K562 (cell line): ENCODE measurements at regions not wholly inside any gene's neighbourhood (a gene's known extent, or its start where the extent isn't known, plus 50 kb on each side); places are given as distances from the start of the nearest gene placed in this dataset.

Experiments used
- BACH1 ChIP-seq: fragments of 200-800 bp; sonication (Bioruptor generic); IDR thresholded peaks from 2 replicates; pipeline ENCODE4 v1.6.1; 2016; ENCODE audit warnings: missing genetic modification characterization, missing compliant biosample characterization
- BRF1 ChIP-seq: IDR thresholded peaks from 3 replicates; pipeline ENCODE4 v1.6.1; 2011; ENCODE audit warnings: borderline replicate concordance, mild to moderate bottlenecking; ENCODE audit not compliant: insufficient read length; ENCODE audit errors: extremely low read depth
- CCNT2 ChIP-seq: IDR thresholded peaks from 2 replicates; pipeline ENCODE4 v1.6.1; 2011; ENCODE audit warnings: borderline replicate concordance, low read depth, mild to moderate bottlenecking, moderate library complexity, mixed read lengths, low read length; ENCODE audit not compliant: insufficient read length; ENCODE audit errors: extremely low read depth
- ETS2 ChIP-seq: IDR thresholded peaks from 2 replicates; pipeline ENCODE4 v1.6.1; 2016; ENCODE audit warnings: borderline replicate concordance, missing genetic modification characterization, mild to moderate bottlenecking, moderate library complexity, missing compliant biosample characterization; ENCODE audit not compliant: poor library complexity, severe bottlenecking
- FOXK1 ChIP-seq: sonication (generic); formaldehyde crosslinking; IDR thresholded peaks from 2 replicates; pipeline ENCODE4 v1.8.0; 2022; ENCODE audit warnings: missing genetic modification reagents, mild to moderate bottlenecking, borderline replicate concordance
- JUN ChIP-seq, 2 experiments: sonication (generic) in 1 of 2; formaldehyde crosslinking in 1 of 2; IDR thresholded peaks; 2 replicates each; pipeline versions ENCODE4 v1.6.1 to v1.8.0; 2012 to 2022; ENCODE audit warnings: borderline replicate concordance in 2 of 2, mild to moderate bottlenecking in 2 of 2, improper control_type of control experiment in 1 of 2, low read depth in 1 of 2, low read length in 1 of 2, missing genetic modification reagents in 1 of 2
- KDM1A ChIP-seq, 2 experiments: fragments of 450-650 bp; IDR thresholded peaks; 2 replicates each; pipeline ENCODE4 v1.6.1; 2016; ENCODE audit warnings: mild to moderate bottlenecking in 2 of 2
- KLF13 ChIP-seq: fragments of 450-650 bp; IDR thresholded peaks from 2 replicates; pipeline ENCODE4 v1.6.1; 2016; ENCODE audit warnings: missing genetic modification characterization, low read depth, mild to moderate bottlenecking, missing compliant biosample characterization, moderate library complexity, borderline replicate concordance
- LCOR ChIP-seq: sonication (generic); formaldehyde crosslinking; IDR thresholded peaks from 2 replicates; pipeline ENCODE4 v1.8.0; 2022; ENCODE audit warnings: mild to moderate bottlenecking, missing genetic modification reagents
- MYNN ChIP-seq, 2 experiments: sonication (generic); formaldehyde crosslinking in 1 of 2; IDR thresholded peaks; 2 replicates each; pipeline versions ENCODE4 v1.5.0 to v1.6.1; 2016 to 2020; ENCODE audit warnings: antibody characterized with exemption in 1 of 2, missing genetic modification reagents in 1 of 2
- RBM25 ChIP-seq: fragments of 200-400 bp; formaldehyde crosslinking; IDR thresholded peaks from 2 replicates; pipeline ENCODE4 v1.6.1; 2018; ENCODE audit warnings: low read length, low read depth, moderate library complexity; ENCODE audit not compliant: severe bottlenecking
- RFX7 ChIP-seq: fragments of 250-450 bp; sonication (Bioruptor Pico); IDR thresholded peaks from 2 replicates; pipeline ENCODE4 v1.5.1; 2021; ENCODE audit warnings: mild to moderate bottlenecking
- SMARCA5 ChIP-seq: fragments of 450-650 bp; IDR thresholded peaks from 2 replicates; pipeline ENCODE4 v1.6.1; 2016
- SMARCB1 ChIP-seq: IDR thresholded peaks from 2 replicates; pipeline ENCODE4 v1.6.1; 2011; ENCODE audit warnings: improper control_type of control experiment, low read depth; ENCODE audit not compliant: insufficient read length
- WHSC1 ChIP-seq: IDR thresholded peaks from one replicate; pipeline ENCODE4 v1.6.1; 2012; ENCODE audit warnings: low read length, control low read depth, inconsistent platforms
- ZBTB7A ChIP-seq: IDR thresholded peaks from 2 replicates; pipeline ENCODE4 v1.6.1; 2011; ENCODE audit warnings: low read depth, mild to moderate bottlenecking, low read length, moderate library complexity, borderline replicate concordance; ENCODE audit not compliant: control insufficient read depth
- ZFP36 ChIP-seq: fragments of 150-350 bp; IDR thresholded peaks from 2 replicates; pipeline ENCODE4 v1.6.1; 2018; ENCODE audit warnings: low read length, low read depth; ENCODE audit not compliant: partially characterized antibody
- ZNF408 ChIP-seq: fragments of 250-450 bp; sonication (Bioruptor Pico); IDR thresholded peaks from 2 replicates; pipeline ENCODE4 v1.4.0; 2020; ENCODE audit warnings: low read depth, mild to moderate bottlenecking, moderate library complexity
- TF ChIP-seq, protein P1 (sequence below): fragments of 250-450 bp; sonication (Bioruptor Pico); IDR thresholded peaks from 2 replicates; pipeline ENCODE4 v1.5.1; 2021; ENCODE audit warnings: mild to moderate bottlenecking
- TF ChIP-seq, protein P2 (sequence below): conservative IDR thresholded peaks from 2 replicates; pipeline ENCODE4 v1.6.1; 2011; ENCODE audit warnings: low read depth, mild to moderate bottlenecking, low read length; ENCODE audit not compliant: control insufficient read depth
- TF ChIP-seq, protein P3 (sequence below), 2 experiments: fragments of 250-450 bp in 1 of 2; fragments of 450-650 bp in 1 of 2; sonication (Bioruptor Pico) in 1 of 2; IDR thresholded peaks; 2 replicates each; pipeline versions ENCODE4 v1.6.1 to v1.8.0; 2016 to 2021; ENCODE audit warnings: mild to moderate bottlenecking in 2 of 2, moderate library complexity in 2 of 2, missing compliant biosample characterization in 1 of 2, missing genetic modification characterization in 1 of 2

DNA sequence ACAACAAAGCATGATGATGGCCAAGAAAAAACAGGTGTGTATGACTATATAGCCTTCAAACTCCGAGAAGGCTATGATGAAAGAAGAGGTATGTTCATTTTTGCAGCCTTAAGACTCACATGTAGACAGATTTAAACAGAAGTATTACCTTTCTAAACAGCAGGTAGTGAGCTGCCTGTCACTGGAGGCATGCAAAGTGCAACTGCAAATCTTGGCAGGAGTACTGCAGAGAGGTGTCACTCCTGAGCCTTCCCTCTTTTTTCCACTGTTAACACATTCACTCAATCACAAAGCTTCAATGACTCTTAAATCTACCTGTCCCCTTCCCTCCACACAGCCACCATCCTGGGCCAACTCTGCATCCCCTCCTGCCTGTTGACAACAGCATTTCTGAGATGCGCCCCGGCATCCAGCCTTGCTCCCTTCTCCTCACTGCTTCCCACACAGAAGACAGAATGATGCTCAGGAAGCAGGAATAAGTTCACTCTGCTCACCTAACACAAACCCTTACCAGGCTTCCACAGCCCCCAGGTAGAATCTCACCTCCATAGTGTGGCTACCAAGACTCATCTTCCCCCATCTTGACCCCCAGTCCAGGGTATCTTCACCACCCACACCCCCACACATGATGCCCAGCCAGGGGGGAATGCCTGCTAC, 161.9 kb upstream of the ZMIZ1 start (continued):
- TF ChIP-seq RBM25, result peak; percentile 95
- no peak for TF ChIP-seq SMARCB1
- 0 out of 4 replicates have a peak, but pooled peaks of 1 of the 2 experiments have one; percentile 8 for TF ChIP-seq KDM1A (IDR thresholded peaks at IDR 0.05)
- TF ChIP-seq SMARCA5, result no peak
- TF ChIP-seq MYNN (IDR thresholded peaks at IDR 0.05), result no peak
- no peak for TF ChIP-seq MYNN (CRISPR knock-in tag; IDR thresholded peaks at IDR 0.05)
- TF ChIP-seq KLF13 (tag), result no peak
- TF ChIP-seq CCNT2, result no peak
- no peak for TF ChIP-seq BACH1 (tag)
- no peak for TF ChIP-seq JUN (IDR thresholded peaks at IDR 0.05; ENCODE audit: borderline replicate concordance, low read depth, low read length)
- TF ChIP-seq JUN (CRISPR knock-in tag; IDR thresholded peaks at IDR 0.05; ENCODE audit: borderline replicate concordance), result no peak
- peak; percentile 62 for TF ChIP-seq ZFP36
- no peak for TF ChIP-seq WHSC1
- TF ChIP-seq, protein P1, sequence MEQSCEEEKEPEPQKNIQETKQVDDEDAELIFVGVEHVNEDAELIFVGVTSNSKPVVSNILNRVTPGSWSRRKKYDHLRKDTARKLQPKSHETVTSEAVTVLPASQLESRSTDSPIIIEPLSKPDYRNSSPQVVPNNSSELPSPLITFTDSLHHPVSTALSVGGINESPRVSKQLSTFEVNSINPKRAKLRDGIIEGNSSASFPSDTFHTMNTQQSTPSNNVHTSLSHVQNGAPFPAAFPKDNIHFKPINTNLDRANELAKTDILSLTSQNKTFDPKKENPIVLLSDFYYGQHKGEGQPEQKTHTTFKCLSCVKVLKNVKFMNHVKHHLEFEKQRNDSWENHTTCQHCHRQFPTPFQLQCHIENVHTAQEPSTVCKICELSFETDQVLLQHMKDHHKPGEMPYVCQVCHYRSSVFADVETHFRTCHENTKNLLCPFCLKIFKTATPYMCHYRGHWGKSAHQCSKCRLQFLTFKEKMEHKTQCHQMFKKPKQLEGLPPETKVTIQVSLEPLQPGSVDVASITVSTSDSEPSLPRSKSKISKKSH (CRISPR knock-in tag), result no peak
- no peak for TF ChIP-seq ETS2
- no peak for TF ChIP-seq RFX7 (CRISPR knock-in tag)
- no peak for TF ChIP-seq BRF1
- no peak for TF ChIP-seq FOXK1 (CRISPR knock-in tag)
- no peak for TF ChIP-seq ZNF408
- no peak for TF ChIP-seq LCOR (CRISPR knock-in tag)
- TF ChIP-seq, protein P2, sequence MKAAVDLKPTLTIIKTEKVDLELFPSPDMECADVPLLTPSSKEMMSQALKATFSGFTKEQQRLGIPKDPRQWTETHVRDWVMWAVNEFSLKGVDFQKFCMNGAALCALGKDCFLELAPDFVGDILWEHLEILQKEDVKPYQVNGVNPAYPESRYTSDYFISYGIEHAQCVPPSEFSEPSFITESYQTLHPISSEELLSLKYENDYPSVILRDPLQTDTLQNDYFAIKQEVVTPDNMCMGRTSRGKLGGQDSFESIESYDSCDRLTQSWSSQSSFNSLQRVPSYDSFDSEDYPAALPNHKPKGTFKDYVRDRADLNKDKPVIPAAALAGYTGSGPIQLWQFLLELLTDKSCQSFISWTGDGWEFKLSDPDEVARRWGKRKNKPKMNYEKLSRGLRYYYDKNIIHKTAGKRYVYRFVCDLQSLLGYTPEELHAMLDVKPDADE, result no peak
- no peak for TF ChIP-seq ZBTB7A
- TF ChIP-seq, protein P3, sequence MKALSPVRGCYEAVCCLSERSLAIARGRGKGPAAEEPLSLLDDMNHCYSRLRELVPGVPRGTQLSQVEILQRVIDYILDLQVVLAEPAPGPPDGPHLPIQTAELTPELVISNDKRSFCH (CRISPR knock-in tag; IDR thresholded peaks at IDR 0.05), result no peak
- TF ChIP-seq, protein P3 (tag; IDR thresholded peaks at IDR 0.05), result no peak
